GM23248 (cell line): ENCODE measurements at regions not wholly inside any gene's neighbourhood (a gene's known extent, or its start where the extent isn't known, plus 50 kb on each side); places are given as distances from the start of the nearest gene placed in this dataset.

ENCODE experiments used
- EZH2 ChIP-seq: fragments of 200-600 bp; sonication (generic); IDR thresholded peaks from 2 replicates; pipeline ENCODE4 v1.6.1; 2018; ENCODE audit warnings: antibody characterized with exemption, mild to moderate bottlenecking; ENCODE audit not compliant: insufficient read depth, poor library complexity, severe bottlenecking
- EZH2phosphoT487 ChIP-seq: fragments of 200-600 bp; sonication (generic); IDR thresholded peaks from 2 replicates; pipeline ENCODE4 v1.6.1; 2018; ENCODE audit warnings: antibody characterized with exemption, moderate library complexity, mild to moderate bottlenecking, low read depth; ENCODE audit not compliant: insufficient read depth

GRCh38 chr10:56240471-56240870 is 120.6 kb downstream of the ZWINT start:
- TF ChIP-seq EZH2phosphoT487 (no peak), EZH2 (no peak)
